ENCODE measurements at regions not wholly inside any gene's neighbourhood (a gene's known extent, or its start where the extent isn't known, plus 50 kb on each side); places are given as distances from the start of the nearest gene placed in this dataset.

GRCh38 chr19:31831421-31832175 is 482.4 kb upstream of the TSHZ3 start:
- no peak for TF ChIP-seq CTCF (IDR thresholded peaks at IDR 0.05)
- TF ChIP-seq POLR2A (IDR thresholded peaks at IDR 0.05), result no peak
